ENCODE measurements at regions not wholly inside any gene's neighbourhood (a gene's known extent, or its start where the extent isn't known, plus 50 kb on each side); places are given as distances from the start of the nearest gene placed in this dataset.
"Not testable (repeated sequence)": the region's sequence is repeated elsewhere in the genome, so short reads cannot be mapped to it uniquely, and the experiment has no call there.

DNA sequence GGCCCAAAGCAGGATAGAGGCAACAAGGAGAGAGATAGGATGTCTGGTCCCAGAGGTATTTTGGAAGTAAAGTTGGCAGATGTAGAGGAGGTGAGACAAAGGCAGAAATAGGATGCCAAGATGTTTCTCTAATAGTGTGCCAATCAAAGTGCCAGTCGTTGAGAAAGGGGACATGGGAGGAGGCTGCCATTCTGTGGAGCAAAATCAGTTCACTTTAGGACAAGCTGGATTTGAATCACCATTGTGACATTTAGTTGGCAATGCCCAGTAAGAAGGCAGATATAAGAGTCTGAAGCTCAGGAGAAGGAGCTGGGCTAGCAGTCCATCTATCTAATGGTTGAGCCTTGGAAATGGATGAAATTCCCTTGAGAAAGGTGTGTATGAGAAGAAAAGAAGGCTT is 53.8 kb downstream of the ADRB2 start:
- Histone ChIP-seq H3K9ac (ENCODE audit: low read length) (no peak overlapping the region), H3K9me3 (ENCODE audit: control insufficient read depth, low read length) (no peaks in the 10 kb centered on the region), H3K36me3 (ENCODE audit: control insufficient read depth, insufficient read depth, low read length) (no peaks in the 10 kb centered on the region), H3K4me3 (ENCODE audit: low read length) (no peak overlapping the region), H3K4me1 (ENCODE audit: control insufficient read depth, insufficient read depth, low read length) (peaks cover 1% of the 10 kb centered on the region), H3K27me3 (ENCODE audit: control insufficient read depth, insufficient read depth, low read length) (no peaks in the 10 kb centered on the region)

DNA sequence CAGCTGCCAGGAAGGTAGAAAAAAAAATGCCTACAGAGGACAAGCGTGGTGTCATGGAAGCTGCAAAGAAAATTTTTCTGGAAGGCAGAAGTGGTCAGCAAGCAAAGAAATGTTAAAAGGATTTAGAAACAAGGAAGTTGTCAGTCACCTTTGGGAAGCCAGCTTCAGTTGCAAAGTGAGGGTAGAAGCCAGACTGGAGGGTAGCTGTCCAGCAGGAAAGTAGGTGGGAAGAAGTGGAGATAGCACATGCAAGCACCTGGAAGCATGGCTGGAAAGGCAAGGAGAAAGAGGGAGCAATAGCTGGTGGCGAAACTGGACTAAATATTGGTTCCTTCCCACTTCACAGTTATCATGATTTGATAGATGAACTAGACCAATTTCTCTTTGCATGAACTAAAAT is 54.3 kb downstream of the ADRB2 start:
- H3K4me1 ChIP-seq (ENCODE audit: control insufficient read depth, insufficient read depth, low read length): no peaks in the 10 kb centered on the region
- no peak overlapping the region for H3K9ac ChIP-seq (ENCODE audit: low read length)
- H3K27me3 ChIP-seq (ENCODE audit: control insufficient read depth, insufficient read depth, low read length): no peaks in the 10 kb centered on the region
- no peaks in the 10 kb centered on the region for H3K36me3 ChIP-seq (ENCODE audit: control insufficient read depth, insufficient read depth, low read length)
- no peaks in the 10 kb centered on the region for H3K9me3 ChIP-seq (ENCODE audit: control insufficient read depth, low read length)
- no peak overlapping the region for H3K4me3 ChIP-seq (ENCODE audit: low read length)

DNA sequence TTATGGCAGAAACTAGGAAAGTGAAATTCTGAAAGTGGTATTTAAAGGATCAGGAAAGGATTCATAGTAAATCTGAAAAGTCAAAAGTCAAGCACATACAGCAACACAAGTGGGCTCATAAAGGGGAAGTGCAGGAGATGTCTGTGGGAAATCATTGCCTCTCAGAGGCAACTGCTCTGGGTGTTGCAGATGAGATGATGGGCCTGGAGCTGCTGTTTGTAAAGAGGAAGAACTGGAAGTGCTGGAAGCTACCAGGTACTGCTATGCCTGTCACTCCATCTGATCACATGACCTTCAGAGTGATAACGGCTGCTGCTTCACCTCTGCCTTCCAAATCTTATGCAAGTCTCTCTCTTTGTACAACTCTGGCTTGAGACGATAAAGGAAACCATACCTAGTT is 55.9 kb downstream of the ADRB2 start:
- Histone ChIP-seq H3K36me3 (ENCODE audit: control insufficient read depth, insufficient read depth, low read length) (no peaks in the 10 kb centered on the region), H3K9ac (ENCODE audit: low read length) (no peak overlapping the region), H3K27me3 (ENCODE audit: control insufficient read depth, insufficient read depth, low read length) (no peaks in the 10 kb centered on the region)

DNA sequence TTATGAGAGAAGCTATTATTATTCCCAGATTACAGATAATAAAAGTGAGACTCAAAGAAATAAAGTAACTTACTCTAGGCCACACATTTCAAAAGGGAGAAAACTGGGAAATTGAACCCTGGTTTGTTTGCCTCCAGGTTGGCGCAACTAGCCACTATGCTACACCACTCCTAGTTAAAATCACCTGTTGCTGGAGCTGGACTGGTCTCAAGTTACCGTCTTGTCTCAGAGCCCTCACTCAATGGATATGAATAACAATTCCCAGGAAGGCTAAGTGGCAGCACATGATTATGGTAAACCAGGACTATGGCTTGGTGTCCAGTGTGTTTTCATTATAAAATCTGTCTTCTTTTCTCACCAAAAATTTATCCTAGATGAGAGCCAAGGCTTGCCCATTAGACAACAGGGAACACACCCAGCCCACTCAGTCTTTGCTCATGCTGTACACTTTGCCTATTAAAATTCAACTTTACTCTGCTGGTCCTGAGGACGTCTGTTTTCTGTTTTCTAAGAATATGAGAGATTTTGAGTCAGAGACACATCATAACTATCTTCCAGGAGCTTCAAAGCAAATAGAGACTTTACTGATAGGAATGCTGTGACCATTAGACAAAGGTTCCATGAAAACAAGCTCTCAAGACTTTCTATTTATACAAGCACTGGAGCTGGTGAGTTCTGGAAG is 58.1 kb downstream of the ADRB2 start:
- Histone ChIP-seq H3K4me1 (ENCODE audit: control insufficient read depth, insufficient read depth, low read length) (no peaks in the 10 kb centered on the region), H3K9ac (ENCODE audit: low read length) (no peak overlapping the region), H3K4me3 (ENCODE audit: low read length) (no peak overlapping the region), H3K36me3 (ENCODE audit: control insufficient read depth, insufficient read depth, low read length) (no peaks in the 10 kb centered on the region), H3K27me3 (ENCODE audit: control insufficient read depth, insufficient read depth, low read length) (no peaks in the 10 kb centered on the region), H3K9me3 (ENCODE audit: control insufficient read depth, low read length) (no peaks in the 10 kb centered on the region)

More for the DNA sequence above, 55.9 kb downstream of the ADRB2 start:
- Histone ChIP-seq H3K4me1 (ENCODE audit: control insufficient read depth, insufficient read depth, low read length) (no peaks in the 10 kb centered on the region), H3K4me3 (ENCODE audit: low read length) (no peak overlapping the region), H3K9me3 (ENCODE audit: control insufficient read depth, low read length) (no peaks in the 10 kb centered on the region)

DNA sequence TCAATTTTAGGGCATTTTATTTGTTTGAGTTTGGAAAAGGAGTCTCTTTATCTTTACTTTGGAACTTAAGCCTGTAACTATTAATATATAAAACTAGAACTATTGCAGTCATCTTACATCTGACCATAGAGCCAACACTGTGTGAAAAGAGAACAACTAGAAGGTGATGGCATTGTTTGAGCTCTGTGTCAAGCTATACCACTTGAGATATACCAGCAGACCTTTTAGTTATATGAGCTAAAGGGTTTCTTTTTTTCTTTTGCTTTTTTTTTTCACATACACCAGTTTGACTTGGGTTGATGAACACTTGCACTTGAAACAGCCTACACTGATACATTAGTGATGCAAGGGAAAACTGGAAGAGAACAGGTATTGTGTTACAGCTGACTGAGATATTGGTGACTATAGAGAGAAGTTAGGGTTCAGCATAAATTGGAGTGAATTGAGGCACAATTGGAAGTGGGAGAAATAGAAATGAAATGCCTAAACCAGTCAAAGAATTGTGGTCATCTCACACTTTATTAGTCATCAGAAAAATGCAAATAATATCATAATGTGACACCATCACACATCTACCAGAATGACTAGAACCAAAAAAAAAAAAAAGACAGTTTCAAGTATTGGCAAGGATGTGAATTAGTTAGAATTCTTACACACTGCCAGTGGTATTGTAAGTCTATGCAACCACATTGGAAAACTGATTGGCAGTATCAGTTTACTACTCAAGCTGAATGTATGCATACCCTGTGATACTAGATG is 60.9 kb downstream of the ADRB2 start:
- no peak overlapping the region for H3K9ac ChIP-seq (ENCODE audit: low read length)
- no peak overlapping the region for H3K4me3 ChIP-seq (ENCODE audit: low read length)
- H3K36me3 ChIP-seq (ENCODE audit: control insufficient read depth, insufficient read depth, low read length): no peaks in the 10 kb centered on the region
- H3K27me3 ChIP-seq (ENCODE audit: control insufficient read depth, insufficient read depth, low read length): no peaks in the 10 kb centered on the region
- H3K4me1 ChIP-seq (ENCODE audit: control insufficient read depth, insufficient read depth, low read length): no peaks in the 10 kb centered on the region
- H3K9me3 ChIP-seq (ENCODE audit: control insufficient read depth, low read length): no peaks in the 10 kb centered on the region

DNA sequence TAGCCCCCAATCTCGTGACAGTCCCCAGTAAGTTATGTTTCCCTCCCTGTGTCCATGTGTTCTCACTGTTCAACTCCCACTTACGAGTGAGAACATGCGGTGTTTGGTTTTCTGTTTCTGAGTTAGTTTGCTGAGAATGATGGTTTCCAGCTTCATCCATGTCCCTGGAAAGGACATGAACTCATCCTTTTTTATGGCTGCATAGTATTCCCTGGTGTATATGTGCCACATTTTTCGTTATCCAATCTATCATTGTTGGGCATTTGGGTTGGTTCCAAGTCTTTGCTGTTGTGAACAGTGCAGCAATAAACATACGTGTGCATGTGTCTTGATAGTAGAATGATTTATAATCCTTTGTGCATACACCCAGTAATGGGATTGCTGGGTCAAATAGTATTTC is 63.5 kb downstream of the ADRB2 start:
- not testable (repeated sequence) for H3K36me3 ChIP-seq (ENCODE audit: control insufficient read depth, insufficient read depth, low read length); H3K9ac ChIP-seq (ENCODE audit: low read length); H3K9me3 ChIP-seq (ENCODE audit: control insufficient read depth, low read length); H3K4me1 ChIP-seq (ENCODE audit: control insufficient read depth, insufficient read depth, low read length); H3K4me3 ChIP-seq (ENCODE audit: low read length); H3K27me3 ChIP-seq (ENCODE audit: control insufficient read depth, insufficient read depth, low read length)

DNA sequence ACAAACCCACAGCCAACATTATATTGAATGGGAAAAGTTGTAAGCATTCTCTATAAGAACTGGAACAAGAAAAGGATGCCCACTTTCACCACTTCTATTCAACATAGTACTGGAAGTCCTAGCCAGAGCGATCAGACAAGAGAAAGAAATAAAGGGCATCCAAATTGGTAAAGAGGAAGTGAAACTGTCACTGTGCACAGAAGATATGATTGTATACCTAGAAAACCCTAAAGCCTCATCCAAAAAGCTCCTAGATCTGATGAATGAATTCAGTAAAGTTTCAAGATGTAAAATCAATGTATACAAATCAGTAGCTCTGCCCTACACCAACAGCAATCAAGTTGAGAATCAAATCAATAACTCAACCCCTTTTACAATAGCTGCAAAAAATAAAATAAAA is 69.0 kb downstream of the ADRB2 start:
- not testable (repeated sequence) for H3K4me1 ChIP-seq (ENCODE audit: control insufficient read depth, insufficient read depth, low read length); H3K9ac ChIP-seq (ENCODE audit: low read length); H3K4me3 ChIP-seq (ENCODE audit: low read length); H3K9me3 ChIP-seq (ENCODE audit: control insufficient read depth, low read length); H3K27me3 ChIP-seq (ENCODE audit: control insufficient read depth, insufficient read depth, low read length); H3K36me3 ChIP-seq (ENCODE audit: control insufficient read depth, insufficient read depth, low read length)

DNA sequence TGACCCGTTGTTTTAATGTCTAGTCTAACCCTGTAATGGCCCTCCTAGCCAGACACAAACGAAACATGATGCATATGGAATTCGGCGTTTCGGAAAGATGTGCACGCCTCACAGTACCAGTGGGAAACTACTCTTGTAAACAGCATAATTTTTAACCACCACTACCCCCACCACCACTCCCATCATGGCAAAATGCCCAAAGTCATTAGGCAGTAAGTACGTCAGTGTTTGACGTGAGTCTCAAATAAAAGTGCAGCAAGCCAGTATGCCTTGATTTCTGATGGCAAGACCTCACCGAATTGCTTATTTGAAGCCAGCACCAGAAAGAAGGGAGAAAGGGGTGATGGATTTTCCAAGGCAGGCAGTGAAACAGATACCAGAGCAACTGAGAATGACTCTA is 71.4 kb downstream of the ADRB2 start:
- no peak overlapping the region for H3K4me3 ChIP-seq (ENCODE audit: low read length)
- no peaks in the 10 kb centered on the region for H3K4me1 ChIP-seq (ENCODE audit: control insufficient read depth, insufficient read depth, low read length)
- no peak overlapping the region for H3K9ac ChIP-seq (ENCODE audit: low read length)
- H3K9me3 ChIP-seq (ENCODE audit: control insufficient read depth, low read length): no peaks in the 10 kb centered on the region
- no peaks in the 10 kb centered on the region for H3K36me3 ChIP-seq (ENCODE audit: control insufficient read depth, insufficient read depth, low read length)
- no peaks in the 10 kb centered on the region for H3K27me3 ChIP-seq (ENCODE audit: control insufficient read depth, insufficient read depth, low read length)

DNA sequence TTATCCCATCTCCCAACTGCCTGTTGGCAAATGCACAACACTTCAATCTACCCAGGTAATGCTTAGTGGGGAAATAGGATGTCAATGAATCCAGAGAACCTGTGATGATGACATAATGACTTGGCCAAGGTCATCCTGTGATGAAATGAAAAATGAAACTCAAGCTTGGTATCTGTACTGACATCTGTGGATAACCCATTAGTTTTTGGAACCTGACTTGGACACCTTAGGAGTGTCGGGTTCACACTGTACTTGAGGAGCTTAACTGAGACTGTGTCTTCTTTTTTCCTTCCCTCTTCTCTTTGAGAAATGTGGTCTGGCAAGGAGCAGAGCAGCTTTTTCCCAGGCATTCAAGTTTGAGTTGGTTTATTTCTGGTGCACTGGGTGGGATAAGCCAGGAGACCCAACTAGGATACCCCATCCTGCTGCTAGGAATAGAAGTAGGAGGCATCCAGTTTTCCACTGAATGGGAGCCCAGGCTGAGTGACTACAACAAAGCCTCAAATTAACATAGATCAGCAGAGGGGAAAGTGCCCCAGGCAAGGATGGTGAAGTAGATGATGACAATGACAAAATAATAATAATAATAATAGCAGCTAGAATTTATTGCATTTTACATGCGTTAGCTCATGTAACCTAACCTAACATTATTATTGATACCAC is 72.1 kb downstream of the ADRB2 start:
- Histone ChIP-seq H3K27me3 (ENCODE audit: control insufficient read depth, insufficient read depth, low read length) (no peaks in the 10 kb centered on the region), H3K4me3 (ENCODE audit: low read length) (no peak overlapping the region), H3K36me3 (ENCODE audit: control insufficient read depth, insufficient read depth, low read length) (no peaks in the 10 kb centered on the region), H3K9me3 (ENCODE audit: control insufficient read depth, low read length) (no peaks in the 10 kb centered on the region), H3K4me1 (ENCODE audit: control insufficient read depth, insufficient read depth, low read length) (no peaks in the 10 kb centered on the region), H3K9ac (ENCODE audit: low read length) (no peak overlapping the region)

DNA sequence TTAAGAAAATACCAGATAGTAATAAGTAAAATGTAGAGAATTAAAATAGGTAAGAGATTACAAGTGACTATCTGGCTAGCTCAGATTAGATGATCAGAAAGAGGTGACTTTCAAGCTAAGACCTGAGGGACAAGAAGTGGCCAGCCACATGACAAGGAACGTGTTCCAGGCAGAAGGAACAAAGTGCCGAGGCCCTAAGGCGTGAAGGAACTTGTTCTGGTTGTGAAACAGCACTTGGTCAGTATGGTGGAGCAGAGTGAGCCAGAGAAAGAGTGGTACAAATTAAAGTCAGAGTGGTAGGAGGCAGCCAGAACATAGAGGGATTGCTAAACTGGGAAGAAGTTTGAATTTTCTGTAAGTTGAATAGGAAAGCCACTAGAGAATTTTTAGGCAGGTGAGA is 73.6 kb downstream of the ADRB2 start:
- Histone ChIP-seq H3K36me3 (ENCODE audit: control insufficient read depth, insufficient read depth, low read length) (no peaks in the 10 kb centered on the region), H3K27me3 (ENCODE audit: control insufficient read depth, insufficient read depth, low read length) (no peaks in the 10 kb centered on the region)

DNA sequence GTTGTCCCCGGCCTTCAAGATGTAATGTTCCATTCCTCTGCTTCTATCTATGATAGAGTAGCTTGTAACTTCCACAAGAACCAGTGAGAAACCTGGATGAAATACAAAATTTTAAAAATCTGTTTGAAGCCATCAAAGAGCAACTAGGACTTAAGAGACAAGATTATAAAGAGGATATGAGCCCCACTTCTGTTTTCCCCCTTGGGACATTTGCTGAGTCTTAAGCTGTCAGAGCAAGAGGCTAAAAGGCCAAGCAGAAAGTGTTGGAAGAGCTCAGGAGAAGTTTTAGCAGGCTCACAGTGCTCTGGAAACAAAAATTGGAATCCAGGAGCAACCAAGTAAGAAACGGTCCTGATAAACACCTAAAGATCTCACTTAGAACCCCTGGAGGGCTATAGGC is 76.1 kb downstream of the ADRB2 start:
- Histone ChIP-seq H3K36me3 (ENCODE audit: control insufficient read depth, insufficient read depth, low read length) (no peaks in the 10 kb centered on the region), H3K4me1 (ENCODE audit: control insufficient read depth, insufficient read depth, low read length) (no peaks in the 10 kb centered on the region), H3K27me3 (ENCODE audit: control insufficient read depth, insufficient read depth, low read length) (no peaks in the 10 kb centered on the region), H3K9ac (ENCODE audit: low read length) (no peak overlapping the region), H3K4me3 (ENCODE audit: low read length) (no peak overlapping the region), H3K9me3 (ENCODE audit: control insufficient read depth, low read length) (no peaks in the 10 kb centered on the region)

More for the DNA sequence above, 73.6 kb downstream of the ADRB2 start:
- Histone ChIP-seq H3K4me3 (ENCODE audit: low read length) (no peak overlapping the region), H3K4me1 (ENCODE audit: control insufficient read depth, insufficient read depth, low read length) (no peaks in the 10 kb centered on the region), H3K9me3 (ENCODE audit: control insufficient read depth, low read length) (no peaks in the 10 kb centered on the region), H3K9ac (ENCODE audit: low read length) (no peak overlapping the region)

DNA sequence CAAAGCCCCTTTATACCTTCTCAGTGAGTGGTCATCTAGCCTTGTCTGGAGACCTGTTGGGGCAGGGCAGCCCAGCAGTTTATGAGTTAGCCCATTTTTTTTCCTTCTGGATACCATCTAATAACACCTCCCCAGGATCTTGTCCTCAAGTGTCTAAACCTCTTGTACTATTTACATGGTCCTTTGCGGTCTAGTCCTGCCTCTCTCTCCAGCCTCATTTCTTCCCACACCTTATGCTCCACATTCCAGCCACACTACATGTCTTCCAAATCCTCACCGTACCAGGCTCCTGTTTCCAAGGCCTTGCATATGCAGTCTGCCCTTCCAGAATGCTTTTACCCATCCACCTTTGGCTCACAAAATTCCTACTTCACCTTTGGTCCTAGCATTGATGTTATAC is 77.2 kb downstream of the ADRB2 start:
- Histone ChIP-seq H3K4me1 (ENCODE audit: control insufficient read depth, insufficient read depth, low read length) (no peaks in the 10 kb centered on the region), H3K4me3 (ENCODE audit: low read length) (no peak overlapping the region), H3K9me3 (ENCODE audit: control insufficient read depth, low read length) (no peaks in the 10 kb centered on the region), H3K36me3 (ENCODE audit: control insufficient read depth, insufficient read depth, low read length) (no peaks in the 10 kb centered on the region), H3K27me3 (ENCODE audit: control insufficient read depth, insufficient read depth, low read length) (no peaks in the 10 kb centered on the region), H3K9ac (ENCODE audit: low read length) (no peak overlapping the region)
